AG09309 (cell line): ENCODE measurements at regions not wholly inside any gene's neighbourhood (a gene's known extent, or its start where the extent isn't known, plus 50 kb on each side); places are given as distances from the start of the nearest gene placed in this dataset.

Source experiments
- DNase-seq: peaks from one replicate; pipeline ENCODE4 v3.0.0-alpha.2; 2010; ENCODE audit warnings: low read depth
- H3K4me3 ChIP-seq: 2 replicates; pipeline ENCODE4 v1.5.1; 2011; ENCODE audit warnings: mild to moderate bottlenecking, low read depth, low read length, moderate library complexity; ENCODE audit not compliant: control insufficient read depth
- TF ChIP-seq, protein P1 (sequence below): IDR thresholded peaks from 2 replicates; pipeline ENCODE4 v1.5.1; 2011; ENCODE audit warnings: mild to moderate bottlenecking, low read depth, low read length, inconsistent platforms; ENCODE audit not compliant: insufficient read depth, control insufficient read depth; ENCODE audit errors: missing control alignments

DNA sequence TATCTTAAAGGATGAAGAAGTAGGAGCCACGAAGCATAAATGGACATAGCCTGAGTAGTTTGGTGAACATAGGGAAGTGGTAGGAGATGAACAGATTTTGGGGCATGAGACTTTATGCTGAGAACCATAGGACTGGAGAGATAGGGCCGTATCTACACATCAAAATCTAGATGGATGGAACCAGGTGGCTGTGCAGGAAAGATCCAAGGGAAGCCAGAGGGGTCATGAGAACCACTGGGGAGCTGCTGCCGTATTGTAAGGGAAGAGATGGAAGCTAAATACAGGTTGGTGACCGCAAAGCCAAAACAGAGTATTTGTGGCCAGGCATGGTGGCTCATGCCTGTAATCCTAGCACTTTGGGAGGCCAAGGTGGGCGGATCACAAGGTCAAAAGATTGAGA is 124.3 kb downstream of the TRIB2 start:
- TF ChIP-seq, protein P1, sequence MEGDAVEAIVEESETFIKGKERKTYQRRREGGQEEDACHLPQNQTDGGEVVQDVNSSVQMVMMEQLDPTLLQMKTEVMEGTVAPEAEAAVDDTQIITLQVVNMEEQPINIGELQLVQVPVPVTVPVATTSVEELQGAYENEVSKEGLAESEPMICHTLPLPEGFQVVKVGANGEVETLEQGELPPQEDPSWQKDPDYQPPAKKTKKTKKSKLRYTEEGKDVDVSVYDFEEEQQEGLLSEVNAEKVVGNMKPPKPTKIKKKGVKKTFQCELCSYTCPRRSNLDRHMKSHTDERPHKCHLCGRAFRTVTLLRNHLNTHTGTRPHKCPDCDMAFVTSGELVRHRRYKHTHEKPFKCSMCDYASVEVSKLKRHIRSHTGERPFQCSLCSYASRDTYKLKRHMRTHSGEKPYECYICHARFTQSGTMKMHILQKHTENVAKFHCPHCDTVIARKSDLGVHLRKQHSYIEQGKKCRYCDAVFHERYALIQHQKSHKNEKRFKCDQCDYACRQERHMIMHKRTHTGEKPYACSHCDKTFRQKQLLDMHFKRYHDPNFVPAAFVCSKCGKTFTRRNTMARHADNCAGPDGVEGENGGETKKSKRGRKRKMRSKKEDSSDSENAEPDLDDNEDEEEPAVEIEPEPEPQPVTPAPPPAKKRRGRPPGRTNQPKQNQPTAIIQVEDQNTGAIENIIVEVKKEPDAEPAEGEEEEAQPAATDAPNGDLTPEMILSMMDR = no peak
- no peak overlapping the region for H3K4me3 ChIP-seq
- no peak for DNase-seq

DNA sequence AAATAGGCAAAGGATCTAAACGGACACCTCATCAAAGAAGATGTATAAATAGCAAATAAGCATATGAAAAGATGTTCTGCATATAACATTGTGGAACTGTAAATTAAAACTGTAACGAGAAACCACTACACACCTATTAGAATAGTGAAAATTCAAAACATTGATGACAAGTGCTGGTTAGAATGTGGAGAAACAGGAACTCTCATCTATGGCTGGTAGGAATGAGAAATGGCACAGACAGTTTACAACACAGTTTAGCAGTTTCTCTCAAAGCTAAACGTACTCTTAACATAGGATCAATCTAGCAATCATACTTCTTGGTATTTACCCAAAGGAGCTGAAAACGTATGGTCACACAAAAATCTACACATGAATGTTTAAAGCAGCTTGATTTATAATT is 126.2 kb downstream of the TRIB2 start:
- DNase-seq = no peak
- no peak overlapping the region for H3K4me3 ChIP-seq
- TF ChIP-seq, protein P1 = no peak

DNA sequence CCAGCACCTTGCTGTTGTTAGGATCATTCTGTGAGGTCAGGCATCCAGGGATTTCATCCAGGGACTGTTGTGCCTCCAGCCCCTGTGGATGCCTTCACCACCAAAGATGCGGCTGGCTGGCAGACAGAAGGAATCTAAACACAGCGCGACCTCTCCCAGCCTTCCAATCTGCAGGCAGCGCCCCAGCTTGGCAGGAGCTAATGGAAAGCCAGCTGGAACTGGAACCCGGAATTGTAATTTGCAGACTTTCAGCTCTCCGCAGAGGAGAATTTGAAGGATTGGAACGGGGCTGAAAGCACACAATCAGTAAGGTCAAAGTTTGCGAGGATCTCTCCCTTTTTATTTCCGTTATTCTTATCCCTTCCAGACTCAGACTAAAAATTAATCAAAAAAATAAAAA is 127.8 kb downstream of the TRIB2 start:
- TF ChIP-seq, protein P1 = no peak
- no peak overlapping the region for H3K4me3 ChIP-seq
- DNase-seq = no peak

DNA sequence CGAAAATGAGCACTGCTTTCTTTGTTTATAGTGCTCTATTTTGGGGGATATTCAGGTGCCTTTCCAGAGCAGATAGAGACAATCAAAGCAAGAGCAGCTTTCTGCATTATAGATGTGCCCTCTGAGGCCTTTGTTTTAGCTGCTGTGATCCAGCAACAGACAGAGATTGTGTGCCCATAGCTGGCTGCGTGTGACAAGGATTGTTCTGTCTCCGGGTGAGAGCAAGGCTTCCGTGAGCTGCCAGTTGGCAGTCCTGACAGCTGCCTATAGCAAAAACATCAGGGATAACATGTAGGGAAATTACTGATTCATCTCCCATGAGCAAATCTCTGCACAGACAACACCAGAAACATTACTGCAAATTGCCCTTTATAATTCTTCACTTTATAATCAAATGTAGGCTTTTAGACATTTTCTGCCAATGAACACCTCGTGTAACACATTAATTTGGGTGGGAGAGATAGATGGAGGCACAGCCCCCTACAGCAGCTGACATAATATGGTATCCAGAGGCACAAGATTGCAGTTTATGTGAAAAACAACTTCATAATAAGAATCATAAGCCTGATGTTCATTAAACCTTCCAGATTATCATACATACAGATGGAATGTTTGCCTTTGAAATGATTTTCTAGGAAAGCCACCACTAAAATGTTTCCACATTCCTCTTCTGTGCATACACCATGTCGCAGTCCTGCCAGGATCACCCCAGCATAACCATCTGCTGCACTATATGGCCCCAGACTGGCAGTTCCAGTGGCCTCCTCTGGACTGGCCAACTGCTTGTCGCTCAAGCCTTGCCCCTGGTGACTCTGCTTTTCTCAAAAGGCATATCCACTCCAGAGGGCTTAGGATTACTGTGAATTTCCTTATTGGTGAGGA is 131.2 kb downstream of the TRIB2 start:
- no peak overlapping the region for H3K4me3 ChIP-seq
- no peak for DNase-seq
- TF ChIP-seq, protein P1 = no peak

DNA sequence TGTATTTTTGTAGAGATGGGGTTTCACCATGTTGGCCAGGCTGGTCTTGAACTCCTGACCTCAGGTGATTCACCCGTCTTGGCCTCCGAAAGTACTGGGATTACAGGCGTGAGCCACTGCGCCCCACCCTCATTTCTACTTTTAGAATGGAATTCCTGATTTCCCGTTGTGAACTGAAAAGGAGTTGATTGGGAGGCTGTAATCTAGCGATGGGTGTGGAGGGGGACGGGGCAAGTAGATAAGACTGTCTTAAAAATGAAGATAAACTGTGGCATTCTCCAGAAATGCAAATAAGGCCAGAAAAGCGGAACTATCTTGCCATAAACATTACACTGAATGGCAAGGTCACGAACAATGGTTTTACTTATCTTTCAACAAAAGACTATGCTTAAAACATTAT is 135.4 kb downstream of the TRIB2 start:
- no peak for DNase-seq
- TF ChIP-seq, protein P1 = no peak

DNA sequence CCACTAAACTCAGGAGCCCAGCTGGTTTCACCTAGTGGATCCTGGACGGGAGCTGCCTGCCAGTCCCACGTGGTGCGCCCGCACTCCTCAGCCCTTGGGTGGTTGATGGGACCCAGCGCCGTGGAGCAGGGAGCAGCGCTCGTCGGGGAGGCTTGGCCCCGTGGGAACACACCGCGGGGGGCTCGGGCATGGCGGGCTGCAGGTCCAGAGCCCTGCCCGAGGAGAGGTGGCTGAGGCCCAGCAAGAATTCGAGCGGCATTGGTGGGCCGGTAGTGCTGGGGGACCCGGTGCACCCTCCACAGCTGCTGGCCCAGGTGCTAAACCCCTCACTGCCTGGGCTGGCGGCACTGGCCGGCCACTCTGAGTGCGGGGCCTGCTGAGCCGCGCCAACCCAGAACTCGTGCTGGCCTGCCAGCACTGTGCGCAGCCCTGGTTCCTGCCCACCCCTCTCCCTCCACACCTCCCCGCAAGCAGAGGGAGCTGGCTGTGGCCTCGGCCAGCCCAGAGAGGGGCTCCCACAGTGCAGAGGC is 137.3 kb downstream of the TRIB2 start:
- TF ChIP-seq, protein P1 = no peak
- no peak overlapping the region for H3K4me3 ChIP-seq
- no peak for DNase-seq

More for the DNA sequence above, 135.4 kb downstream of the TRIB2 start:
- no peak overlapping the region for H3K4me3 ChIP-seq
